NCI-H1694 (cell line): ENCODE measurements at regions not wholly inside any gene's neighbourhood (a gene's known extent, or its start where the extent isn't known, plus 50 kb on each side); places are given as distances from the start of the nearest gene placed in this dataset.
"Not testable (repeated sequence)": the region's sequence is repeated elsewhere in the genome, so short reads cannot be mapped to it uniquely, and the experiment has no call there.

Experiments
- DNase-seq: peaks from one replicate; lab custom pipeline; 2025; lab: John Stamatoyannopoulos, UW

GRCh38 chr15:95658799-95659198 lies 671.7 kb upstream of the NR2F2 start:
- no peak for DNase-seq

DNA sequence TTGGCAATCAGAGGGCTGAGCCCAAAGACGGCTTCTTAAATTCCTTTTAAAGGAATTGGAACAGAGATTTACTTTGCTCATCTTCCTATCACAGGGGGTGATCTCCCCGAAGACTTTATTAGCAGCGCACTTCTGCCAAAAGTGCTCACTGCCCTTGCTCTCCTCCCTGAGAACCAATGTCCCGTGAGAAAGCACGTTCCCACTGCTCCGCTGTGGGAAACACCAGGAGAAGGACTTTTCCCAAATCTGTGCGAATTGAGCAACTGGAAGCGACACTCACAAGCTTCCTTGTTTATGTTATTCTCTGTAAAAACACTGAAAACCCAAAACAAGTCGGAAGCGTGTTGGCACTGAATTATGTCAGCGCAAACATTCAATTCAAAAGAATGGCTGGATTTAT lies 670.8 kb upstream of the NR2F2 start:
- DNase-seq, result no peak

DNA sequence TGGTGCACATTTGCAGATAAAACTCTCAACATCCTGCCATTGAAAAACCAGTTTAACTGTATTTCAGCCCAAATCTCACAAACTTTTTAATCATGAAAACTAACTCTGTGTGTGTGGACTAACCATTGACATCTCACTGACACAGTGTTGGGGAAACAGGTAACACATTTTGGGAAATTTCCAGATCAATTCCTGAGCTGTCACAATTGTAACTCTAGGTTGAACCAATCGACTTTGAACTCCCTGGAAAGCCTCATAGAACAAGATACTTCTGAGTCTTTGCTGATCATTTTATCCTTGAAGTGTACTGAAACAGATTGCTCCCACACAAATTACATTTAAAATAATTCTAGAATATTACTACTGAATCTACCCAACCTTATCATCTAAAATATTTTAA lies 667.9 kb upstream of the NR2F2 start:
- DNase-seq, result no peak

DNA sequence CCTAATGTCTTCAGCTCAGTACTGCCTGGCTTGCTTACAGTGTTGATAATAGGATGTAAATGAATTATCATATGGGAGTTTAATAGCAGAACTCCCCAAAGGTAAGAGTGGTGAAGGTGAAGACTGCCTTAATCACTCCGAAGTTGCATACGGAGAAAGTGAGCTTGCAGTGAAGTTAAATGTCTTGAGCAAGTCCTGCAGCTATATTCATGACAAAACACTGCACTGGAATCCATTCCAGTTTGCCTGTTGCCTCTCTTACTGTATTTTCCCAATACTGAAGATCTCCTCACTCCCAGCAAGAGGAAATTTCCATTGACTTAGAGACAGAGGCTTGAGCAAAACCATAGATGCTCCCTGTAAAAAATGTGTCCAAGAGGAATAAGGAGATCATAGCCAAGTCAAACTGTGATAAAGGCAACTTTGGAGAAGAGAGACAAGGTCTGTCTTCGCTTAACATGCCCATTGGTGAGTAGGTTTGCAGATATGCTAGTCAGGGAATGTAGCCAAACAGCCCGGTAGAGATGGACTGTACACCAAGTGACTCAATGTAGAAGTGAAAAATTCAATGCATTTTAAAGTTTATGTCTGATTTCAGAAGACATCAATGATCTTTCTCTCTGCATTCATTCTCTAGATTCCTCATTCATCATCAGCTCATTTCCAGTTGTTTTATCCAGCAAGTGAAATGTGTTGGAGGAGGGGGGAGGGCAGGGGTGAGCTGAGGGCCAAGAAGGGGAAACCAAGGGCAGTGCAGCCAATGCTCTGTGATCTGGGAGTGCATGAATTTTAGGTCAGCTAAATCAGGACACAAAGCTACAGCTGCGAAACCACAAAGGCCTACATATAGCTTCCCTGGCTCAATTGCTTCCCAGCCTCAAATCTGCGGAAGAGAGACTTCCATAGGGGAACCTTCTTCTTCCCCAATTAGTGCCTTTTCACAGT lies 667.1 kb upstream of the NR2F2 start:
- DNase-seq, result no peak

- no peak for DNase-seq
Measured at GRCh38 chr15:95664450-95664849, 666.0 kb upstream of the NR2F2 start.

- no peak for DNase-seq
Measured at GRCh38 chr15:95669146-95669922, 661.2 kb upstream of the NR2F2 start.

DNA sequence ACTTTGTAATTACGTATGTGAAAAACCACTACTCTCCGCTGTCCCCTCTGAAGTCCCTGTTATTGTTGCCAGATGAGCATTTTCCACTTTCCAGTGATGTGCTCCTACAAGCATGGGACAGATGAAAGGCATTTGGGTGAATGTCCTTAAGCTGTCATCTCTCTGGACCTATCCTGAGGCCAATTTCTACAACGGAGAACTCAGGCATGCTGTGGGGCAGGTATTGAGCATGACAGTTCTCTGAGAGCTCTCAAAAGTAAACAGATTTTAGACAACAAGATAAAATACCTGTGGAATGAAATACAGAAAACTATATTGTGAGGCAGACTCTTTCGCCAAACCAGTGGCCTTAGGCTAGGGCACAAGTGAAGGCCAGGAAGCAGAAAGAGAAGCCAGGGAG lies 656.5 kb upstream of the NR2F2 start:
- no peak for DNase-seq

DNA sequence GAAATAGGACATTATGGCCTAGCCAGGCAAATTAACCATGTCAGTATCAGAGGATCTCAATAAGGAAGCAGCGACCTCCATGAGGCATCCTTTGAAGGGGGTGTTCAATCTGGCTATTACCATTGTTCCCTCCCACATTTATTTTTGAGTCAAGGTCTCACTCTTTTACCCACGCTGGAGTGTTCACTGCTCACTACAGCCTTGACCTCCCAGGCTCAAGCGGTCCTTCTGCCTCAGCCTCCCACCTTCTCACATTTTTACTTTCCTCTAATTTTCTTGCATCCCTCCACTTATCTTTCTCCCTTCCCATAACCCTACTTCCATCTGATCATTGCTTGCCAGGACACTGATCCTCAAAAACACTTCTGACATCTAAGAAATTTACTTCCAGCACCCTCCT lies 654.0 kb upstream of the NR2F2 start:
- DNase-seq, result no peak

DNA sequence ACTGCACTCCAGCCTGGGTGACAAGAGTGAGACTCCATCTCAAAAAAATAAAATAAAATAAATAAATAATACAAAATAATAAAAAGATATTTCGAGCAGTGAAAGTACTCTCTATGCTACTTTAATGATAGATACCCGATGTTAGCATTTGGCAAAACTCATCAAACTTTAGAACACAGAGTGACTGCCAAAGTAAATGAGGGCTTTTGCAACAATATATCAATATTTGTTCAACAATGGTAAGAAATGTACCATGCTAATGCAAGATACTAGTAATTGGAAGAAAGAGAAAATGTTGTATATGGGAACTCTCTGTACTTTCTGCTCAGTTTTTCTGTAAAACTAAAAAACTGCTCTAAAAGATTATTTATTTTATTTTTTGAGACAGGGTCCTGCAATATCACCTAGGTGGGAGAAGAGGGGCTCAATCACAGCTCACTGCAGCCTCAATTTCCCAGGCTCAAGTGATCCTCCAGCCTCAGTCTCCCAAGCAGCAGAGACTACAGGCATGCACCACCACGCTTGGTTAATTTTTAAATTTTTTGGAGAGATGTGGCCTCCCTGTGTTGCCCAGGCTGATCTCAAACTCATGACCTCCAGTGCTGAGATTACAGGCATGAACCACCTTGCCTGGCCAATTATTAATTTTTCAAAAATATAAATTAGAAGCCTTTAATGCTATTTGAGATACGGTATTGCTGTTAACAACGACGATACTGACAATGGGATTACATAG lies 650.5 kb upstream of the NR2F2 start:
- no peak for DNase-seq

DNA sequence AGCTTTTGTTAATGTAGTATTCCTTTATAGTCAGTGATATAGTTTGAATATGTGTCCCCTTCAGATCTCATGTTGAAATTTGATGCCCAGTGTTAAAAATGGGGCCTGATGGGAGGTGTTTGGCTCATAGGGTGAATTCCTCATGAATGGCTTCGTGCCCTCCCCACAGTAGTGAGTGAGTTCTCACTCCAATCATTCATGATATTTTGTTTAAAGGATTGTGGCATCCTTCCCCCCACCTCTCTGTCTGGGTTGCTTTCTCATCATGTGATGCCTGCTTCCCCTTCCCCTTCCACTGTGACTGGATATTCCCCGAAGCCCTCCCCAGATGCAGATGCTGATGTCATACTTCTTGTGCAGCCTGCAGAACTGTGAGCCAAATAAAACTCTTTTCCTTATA lies 649.8 kb upstream of the NR2F2 start:
- DNase-seq, result no peak

GRCh38 chr15:95681836-95682544 lies 648.5 kb upstream of the NR2F2 start:
- DNase-seq, result no peak

DNA sequence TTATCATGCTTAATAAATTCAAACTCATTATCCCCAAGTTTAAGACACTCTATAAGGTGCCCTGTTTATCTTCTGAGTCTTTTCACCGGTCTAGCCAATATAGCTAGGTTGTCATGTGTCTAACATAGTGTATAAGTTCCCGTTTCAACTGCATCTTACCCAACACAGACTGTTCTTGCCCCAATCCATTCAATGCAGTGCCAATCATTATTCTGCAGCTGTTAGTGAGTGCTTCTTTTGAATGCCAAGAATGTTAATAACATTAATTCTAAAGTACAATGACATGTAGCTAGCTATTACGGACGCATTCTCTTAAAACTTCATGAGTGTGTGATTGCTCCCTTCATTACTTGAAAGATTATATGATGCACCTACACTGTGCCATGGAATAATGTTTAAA lies 646.4 kb upstream of the NR2F2 start:
- no peak for DNase-seq

DNA sequence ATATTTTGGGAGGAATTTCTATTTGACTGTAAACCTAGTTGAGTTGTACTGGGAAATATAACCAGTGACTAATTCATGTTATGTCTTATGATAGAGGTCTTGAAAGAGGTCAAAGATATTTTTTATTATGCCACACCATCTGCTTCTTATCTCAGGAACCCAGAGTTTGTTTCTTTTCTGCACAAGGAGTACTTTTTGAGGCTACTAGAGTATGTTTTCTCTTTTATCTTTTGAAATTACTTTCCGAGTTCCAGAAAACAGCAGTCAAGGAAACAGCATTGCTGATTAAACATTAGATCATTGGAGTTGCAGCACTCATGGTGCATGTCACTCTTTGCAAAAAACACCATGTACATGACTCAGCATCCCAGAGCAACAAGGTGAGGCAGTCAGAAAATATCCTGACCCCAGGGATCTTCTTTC lies 645.8 kb upstream of the NR2F2 start:
- DNase-seq, result no peak

DNA sequence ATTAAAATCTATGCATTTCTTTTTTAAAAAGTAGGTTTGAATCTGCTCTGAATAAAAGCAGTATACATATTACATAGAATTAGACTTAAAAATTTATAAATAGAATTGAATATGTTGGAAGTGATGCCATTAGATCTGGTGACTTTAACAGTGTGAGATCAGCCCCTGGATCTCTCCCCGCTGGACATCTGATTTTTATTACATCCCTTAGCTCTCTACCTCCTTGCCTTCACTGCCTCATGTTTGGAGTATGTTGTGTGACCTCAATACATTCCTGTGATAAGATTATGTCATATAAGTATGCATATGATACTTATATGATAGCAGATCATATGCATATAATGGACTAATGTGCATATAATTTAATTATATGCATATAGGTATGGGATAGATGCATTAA lies 643.4 kb upstream of the NR2F2 start:
- DNase-seq, result no peak

GRCh38 chr15:95687686-95688085 lies 642.8 kb upstream of the NR2F2 start:
- DNase-seq, result no peak

DNA sequence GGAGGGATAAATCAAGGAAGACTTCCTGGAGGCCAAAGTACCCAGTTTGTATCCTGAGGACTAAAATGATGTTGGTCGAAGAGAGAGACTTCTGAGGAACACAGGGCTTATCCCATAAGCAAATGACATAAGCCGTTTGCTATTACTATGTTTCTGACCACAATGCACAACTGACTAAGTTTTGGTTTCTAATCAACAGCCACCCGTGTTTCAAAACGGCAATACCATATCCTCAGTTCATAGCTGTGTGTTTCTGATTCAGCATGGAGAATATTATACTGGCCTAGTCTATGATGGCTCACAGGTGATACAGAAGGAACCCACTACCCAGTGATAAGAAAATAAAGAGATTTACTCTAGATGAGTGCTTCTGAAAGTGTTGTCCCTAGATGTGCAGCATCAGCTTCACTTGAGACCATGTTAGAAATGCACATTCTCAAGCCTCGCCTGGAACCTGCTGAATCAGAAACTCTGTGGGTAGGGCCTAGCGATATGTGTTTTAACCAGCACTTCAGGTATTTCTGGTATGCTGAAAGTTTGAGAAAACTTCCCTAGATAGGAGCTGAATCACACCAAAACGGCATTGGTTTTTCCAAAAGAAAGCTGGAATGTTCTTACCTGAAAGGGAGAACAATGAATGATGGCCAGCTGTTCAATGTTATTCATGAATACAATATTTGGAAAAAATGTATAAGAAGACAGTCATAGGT lies 639.7 kb upstream of the NR2F2 start:
- DNase-seq, result no peak

GRCh38 chr15:95693917-95694316 lies 636.6 kb upstream of the NR2F2 start:
- DNase-seq, result no peak

- DNase-seq, result no peak
Measured at GRCh38 chr15:95698230-95698629, 632.3 kb upstream of the NR2F2 start.

DNA sequence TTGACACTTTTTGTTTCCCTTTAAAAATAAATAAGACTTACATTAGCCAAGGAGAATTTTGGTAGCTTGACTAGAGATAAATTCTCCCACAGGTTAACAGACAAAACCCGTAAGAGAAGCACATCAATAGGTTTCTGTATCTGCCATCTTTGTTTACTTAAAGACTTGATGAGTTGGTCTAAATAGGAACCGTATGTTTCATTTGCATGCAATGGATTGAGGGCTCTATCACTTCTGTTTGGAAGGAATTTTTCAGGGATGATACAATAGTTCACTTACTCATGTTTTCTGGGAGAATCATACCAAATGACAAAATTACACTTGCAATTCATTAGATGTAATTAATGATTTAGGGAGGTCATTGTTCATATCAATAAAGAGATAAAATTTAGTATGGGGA lies 631.5 kb upstream of the NR2F2 start:
- DNase-seq, result no peak

GRCh38 chr15:95699578-95699977 lies 630.9 kb upstream of the NR2F2 start:
- no peak for DNase-seq

DNA sequence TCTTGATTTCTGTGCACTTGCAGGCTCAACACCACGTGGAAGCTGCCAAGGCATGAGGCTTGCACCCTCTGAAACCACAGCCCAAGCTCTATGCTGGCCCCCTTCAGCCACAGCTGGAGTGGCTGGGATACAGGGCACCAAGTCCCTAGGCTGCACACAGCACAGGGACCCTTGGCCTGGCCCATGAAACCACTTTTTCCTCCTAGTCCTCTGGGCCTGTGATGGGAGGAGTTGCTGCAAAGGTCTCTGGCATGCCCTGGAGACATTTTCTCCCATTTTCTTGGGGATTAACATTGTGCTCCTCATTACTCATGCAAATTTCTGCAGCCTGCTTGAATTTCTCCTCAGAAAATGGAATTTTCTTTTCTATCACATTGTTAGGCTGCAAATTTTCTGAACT lies 629.8 kb upstream of the NR2F2 start:
- DNase-seq, result not testable (repeated sequence)
